HG03060 (cell line): ENCODE measurements at regions not wholly inside any gene's neighbourhood (a gene's known extent, or its start where the extent isn't known, plus 50 kb on each side); places are given as distances from the start of the nearest gene placed in this dataset.

ENCODE experiments used
- ATAC-seq: cut with Tn5 transposase; IDR thresholded peaks from one replicate; pipeline ENCODE4 v1.9.1; 2021; ENCODE audit warnings: low read depth, moderate number of reproducible peaks; ENCODE audit not compliant: unreplicated experiment

GRCh38 chr9:13991395-13991794 is 322.5 kb downstream of the NFIB start:
- ATAC-seq, result no peak

GRCh38 chr9:13990994-13991393 is 322.9 kb downstream of the NFIB start:
- ATAC-seq, result no peak

- no peak for ATAC-seq
Observed at GRCh38 chr9:13990331-13990730, 323.6 kb downstream of the NFIB start.

- no peak for ATAC-seq
Observed at GRCh38 chr9:13988944-13989343, 325.0 kb downstream of the NFIB start.

GRCh38 chr9:13983607-13984006 is 330.3 kb downstream of the NFIB start:
- no peak for ATAC-seq

- ATAC-seq, result no peak
Observed at GRCh38 chr9:13979941-13980318, 334.0 kb downstream of the NFIB start.

- ATAC-seq, result no peak
Observed at GRCh38 chr9:13975611-13976290, 338.2 kb downstream of the NFIB start.

- ATAC-seq, result no peak
Observed at GRCh38 chr9:13974891-13975290, 339.1 kb downstream of the NFIB start.

- ATAC-seq, result no peak
Observed at GRCh38 chr9:13971966-13972655, 341.8 kb downstream of the NFIB start.

GRCh38 chr9:13971415-13971814 is 342.5 kb downstream of the NFIB start:
- no peak for ATAC-seq

GRCh38 chr9:13970426-13970825 is 343.5 kb downstream of the NFIB start:
- no peak for ATAC-seq

- ATAC-seq, result no peak
Observed at GRCh38 chr9:13970018-13970417, 343.9 kb downstream of the NFIB start.

- no peak for ATAC-seq
Observed at GRCh38 chr9:13967438-13967837, 346.5 kb downstream of the NFIB start.

GRCh38 chr9:13967011-13967410 is 346.9 kb downstream of the NFIB start:
- no peak for ATAC-seq

- no peak for ATAC-seq
Observed at GRCh38 chr9:13963005-13963653, 350.8 kb downstream of the NFIB start.

- no peak for ATAC-seq
Observed at GRCh38 chr9:13962006-13962405, 351.9 kb downstream of the NFIB start.

- ATAC-seq, result no peak
Observed at GRCh38 chr9:13960011-13960765, 353.8 kb downstream of the NFIB start.

GRCh38 chr9:13958672-13959071 is 355.3 kb downstream of the NFIB start:
- no peak for ATAC-seq

GRCh38 chr9:13957089-13957488 is 356.9 kb downstream of the NFIB start:
- no peak for ATAC-seq

GRCh38 chr9:13956107-13956506 is 357.8 kb downstream of the NFIB start:
- no peak for ATAC-seq

- no peak for ATAC-seq
Observed at GRCh38 chr9:13952906-13953305, 361.0 kb downstream of the NFIB start.
